ENCODE measurements at regions not wholly inside any gene's neighbourhood (a gene's known extent, or its start where the extent isn't known, plus 50 kb on each side); places are given as distances from the start of the nearest gene placed in this dataset.
"Not testable (repeated sequence)": the region's sequence is repeated elsewhere in the genome, so short reads cannot be mapped to it uniquely, and the experiment has no call there.

GRCh38 chr21:35825370-35826353, 234.7 kb downstream of the SETD4 start:
- intact Hi-C loops (cut with DNase I), result no loop called here

GRCh38 chr21:35824136-35824535, 236.2 kb downstream of the SETD4 start:
- intact Hi-C loops (cut with DNase I), result no loop called here
- no peak for DNase-seq (ENCODE audit: low spot score)

More at GRCh38 chr21:35825370-35826353, 234.7 kb downstream of the SETD4 start:
- DNase-seq (ENCODE audit: low spot score), result no peak

- no peak for DNase-seq (ENCODE audit: low spot score)
- intact Hi-C loops (cut with DNase I), result no loop called here
Measured at GRCh38 chr21:35819134-35819533, 241.2 kb downstream of the SETD4 start.

DNA sequence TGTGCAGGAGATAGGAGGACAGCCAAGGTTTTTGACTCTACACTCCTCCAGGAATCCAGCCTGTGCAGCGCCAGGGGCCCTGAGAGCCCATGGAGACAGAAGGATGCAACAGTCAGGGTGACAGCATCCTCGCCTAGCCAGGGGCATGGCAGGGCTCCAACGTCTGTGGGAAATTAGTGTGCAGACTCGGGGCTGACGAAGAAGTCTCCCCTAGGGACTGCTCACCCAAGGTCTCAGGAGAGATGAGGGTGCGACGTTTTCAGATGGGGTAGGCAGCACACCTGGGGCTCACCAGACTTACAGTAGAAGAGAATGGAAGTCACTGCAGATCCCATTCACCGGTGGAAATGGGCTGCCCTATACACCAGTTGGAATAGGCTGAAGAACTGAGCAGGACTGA, 241.7 kb downstream of the SETD4 start:
- no peak for DNase-seq (ENCODE audit: low spot score)
- intact Hi-C loops (cut with DNase I), result no loop called here

DNA sequence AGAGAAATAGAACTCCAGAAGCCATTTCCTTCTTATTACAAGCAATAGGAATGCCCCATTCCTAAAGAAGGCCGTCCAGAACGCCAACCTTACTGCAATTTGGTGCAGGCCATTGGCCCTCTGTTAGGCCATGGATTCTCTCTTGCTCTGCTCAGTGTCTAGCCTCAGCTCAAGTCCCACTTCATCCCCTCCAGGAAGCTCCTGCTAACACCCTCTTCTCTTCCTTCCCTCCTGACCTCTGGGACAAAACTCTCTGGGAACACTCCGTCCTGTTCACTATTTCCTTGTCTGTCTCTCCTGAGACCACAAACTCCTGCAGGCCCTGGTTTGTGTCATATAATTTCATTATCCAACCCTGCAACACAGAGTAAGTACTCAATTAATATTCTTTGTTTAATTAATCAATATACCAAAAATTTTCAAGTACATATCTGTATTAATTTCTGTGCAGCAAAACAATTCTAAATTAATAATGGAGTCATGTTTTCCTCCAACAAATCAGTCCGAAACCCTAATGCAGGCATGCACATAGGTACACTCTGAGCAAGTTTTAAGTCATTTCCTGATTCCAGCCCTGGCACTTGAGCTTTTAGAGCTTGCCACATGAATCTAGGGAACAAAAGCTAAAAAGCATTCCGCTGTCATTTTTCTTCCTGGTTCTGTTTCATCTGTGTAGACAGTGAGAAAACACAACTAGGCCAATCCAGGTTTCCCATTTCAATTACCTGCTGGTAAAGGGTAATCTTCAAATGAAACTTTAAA, 245.3 kb downstream of the SETD4 start:
- intact Hi-C loops (cut with DNase I), result no loop called here

GRCh38 chr21:35812679-35813078, 247.6 kb downstream of the SETD4 start:
- intact Hi-C loops (cut with DNase I), result no loop called here
- no peak for DNase-seq (ENCODE audit: low spot score)

More for the DNA sequence above, 245.3 kb downstream of the SETD4 start:
- no peak for DNase-seq (ENCODE audit: low spot score)

GRCh38 chr21:35811191-35811806, 249.0 kb downstream of the SETD4 start:
- no peak for DNase-seq (ENCODE audit: low spot score)
- intact Hi-C loops (cut with DNase I), result no loop called here

- DNase-seq (ENCODE audit: low spot score), result no peak
- intact Hi-C loops (cut with DNase I), result no loop called here
Measured at GRCh38 chr21:35810431-35810970, 249.8 kb downstream of the SETD4 start.

GRCh38 chr21:35801391-35801790, 258.9 kb downstream of the SETD4 start:
- intact Hi-C loops (cut with DNase I), result no loop called here
- DNase-seq (ENCODE audit: low spot score), result no peak

GRCh38 chr21:35800796-35801385, 259.4 kb downstream of the SETD4 start:
- intact Hi-C loops (cut with DNase I), result not testable (repeated sequence)

GRCh38 chr21:35796844-35797243, 263.5 kb downstream of the SETD4 start:
- intact Hi-C loops (cut with DNase I), result no loop called here
- DNase-seq (ENCODE audit: low spot score), result no peak

More at GRCh38 chr21:35800796-35801385, 259.4 kb downstream of the SETD4 start:
- not testable (repeated sequence) for DNase-seq (ENCODE audit: low spot score)

DNA sequence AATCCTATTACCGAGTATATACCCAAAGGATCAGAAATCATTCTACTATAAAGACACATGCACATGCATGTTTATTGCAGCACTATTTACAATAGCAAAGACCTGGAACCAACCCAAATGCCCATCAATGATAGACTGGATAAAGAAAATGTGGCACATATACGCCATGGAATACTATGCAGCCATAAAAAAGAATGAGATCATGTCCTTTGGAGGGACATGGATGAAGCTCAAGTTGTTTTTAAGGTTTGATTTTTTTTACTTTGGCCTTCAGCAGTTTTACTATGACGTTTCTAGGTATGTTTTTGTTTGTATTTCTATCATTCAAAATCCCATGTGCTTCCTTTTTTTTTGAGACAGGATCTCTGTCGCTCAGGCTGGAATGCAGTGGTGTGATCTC, 265.8 kb downstream of the SETD4 start:
- intact Hi-C loops (cut with DNase I); DNase-seq (ENCODE audit: low spot score): not testable (repeated sequence)

DNA sequence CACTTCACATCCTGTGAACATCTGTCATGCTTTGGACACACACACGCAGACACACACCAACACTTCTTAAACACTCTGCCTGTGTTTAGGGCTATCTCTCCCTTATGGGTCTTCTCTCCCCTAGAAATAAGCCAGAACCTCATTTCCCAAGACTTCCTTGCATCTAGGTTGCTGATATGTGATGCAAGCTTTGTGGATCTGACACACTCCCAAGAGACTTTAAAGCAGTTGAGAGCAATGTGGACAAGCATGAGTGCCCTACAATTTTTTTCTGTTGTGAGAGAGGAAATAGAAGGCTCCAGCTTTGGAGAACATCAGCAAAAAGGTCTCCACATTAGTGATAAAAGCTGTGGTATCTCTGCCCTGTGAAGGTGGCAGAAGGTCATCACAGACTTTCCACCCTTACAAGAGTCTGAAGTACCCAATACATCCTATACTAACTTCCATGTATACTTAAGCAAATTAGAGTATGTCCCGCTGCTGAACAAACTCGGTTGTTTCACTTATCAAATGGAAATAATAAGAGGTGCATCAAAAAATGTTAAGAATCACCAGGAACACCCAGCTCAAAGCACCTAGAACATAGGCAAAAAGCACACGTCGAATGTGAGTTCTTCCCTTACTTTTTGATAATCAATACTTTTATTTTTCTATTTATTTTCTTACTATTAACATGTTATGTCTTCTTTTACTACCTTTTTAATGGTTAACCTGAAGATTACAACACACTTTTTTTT, 267.6 kb downstream of the SETD4 start:
- intact Hi-C loops (cut with DNase I), result no loop called here

DNA sequence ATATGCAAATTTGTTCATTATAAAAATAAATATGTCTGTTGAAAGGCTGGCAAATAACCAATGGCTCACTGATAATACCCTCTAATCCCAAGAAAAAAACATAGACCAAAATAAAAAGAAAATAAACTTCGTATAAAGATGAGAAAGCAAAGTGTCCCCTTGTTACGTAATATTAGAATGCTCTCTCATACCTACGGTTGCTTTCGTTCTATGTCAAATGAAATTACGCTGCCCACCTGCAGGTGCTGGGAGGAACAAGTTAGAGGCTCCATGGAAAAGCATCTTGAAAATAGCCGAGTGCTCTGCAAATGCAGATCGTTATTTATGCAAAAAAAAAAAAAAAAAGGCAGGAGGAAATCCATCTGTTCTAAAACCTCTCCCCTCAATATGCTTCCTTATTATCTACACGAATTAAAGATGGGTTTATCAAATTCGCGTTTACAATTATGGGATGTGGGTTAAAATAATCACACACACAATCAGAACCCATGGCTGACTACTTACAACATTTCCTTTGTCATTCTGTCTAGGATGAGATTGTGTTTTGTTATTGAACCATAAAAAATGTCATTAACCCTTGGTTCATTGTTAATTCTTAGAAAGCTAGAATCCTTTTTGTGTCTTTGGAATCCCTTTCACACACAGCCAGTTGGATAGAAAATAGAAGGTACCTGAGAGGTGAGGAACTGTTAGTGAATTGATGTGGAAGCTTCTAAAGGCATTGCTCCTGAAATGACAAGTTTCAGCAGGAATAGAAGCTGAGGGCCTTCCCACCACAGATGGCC, 268.6 kb downstream of the SETD4 start:
- no peak for DNase-seq (ENCODE audit: low spot score)
- intact Hi-C loops (cut with DNase I), result no loop called here

More for the DNA sequence above, 267.6 kb downstream of the SETD4 start:
- no peak for DNase-seq (ENCODE audit: low spot score)

- intact Hi-C loops (cut with DNase I), result no loop called here
Measured at GRCh38 chr21:35783721-35784120, 276.6 kb downstream of the SETD4 start.

DNA sequence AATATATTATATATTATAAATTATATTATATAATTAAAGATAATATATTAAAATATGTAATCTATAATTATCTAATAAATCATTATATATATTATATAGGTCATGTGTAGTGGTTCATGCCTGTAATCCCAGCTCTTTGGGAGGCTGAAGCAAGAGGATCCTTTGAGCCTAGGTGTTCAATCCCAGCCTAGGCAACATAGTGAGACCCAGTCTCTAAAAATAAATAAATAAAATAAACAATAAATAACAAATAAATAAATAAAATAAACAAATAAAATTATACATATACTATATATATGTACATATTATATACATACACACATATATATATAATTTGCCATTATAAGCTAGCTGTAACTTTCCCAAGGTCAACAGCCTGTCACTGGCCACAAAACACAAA, 277.7 kb downstream of the SETD4 start:
- no peak for DNase-seq (ENCODE audit: low spot score)
- intact Hi-C loops (cut with DNase I), result no loop called here

More at GRCh38 chr21:35783721-35784120, 276.6 kb downstream of the SETD4 start:
- DNase-seq (ENCODE audit: low spot score), result no peak

- intact Hi-C loops (cut with DNase I), result no loop called here
- no peak for DNase-seq (ENCODE audit: low spot score)
Measured at GRCh38 chr21:35780983-35781382, 279.3 kb downstream of the SETD4 start.

All from cardiac septum (tissue), 1 donor.